HG02763 (cell line): ENCODE measurements at regions not wholly inside any gene's neighbourhood (a gene's known extent, or its start where the extent isn't known, plus 50 kb on each side); places are given as distances from the start of the nearest gene placed in this dataset.

Experiments used
- ATAC-seq: cut with Tn5 transposase; IDR thresholded peaks from one replicate; pipeline ENCODE4 v1.9.1; 2021; ENCODE audit warnings: mild to moderate bottlenecking, moderate library complexity; ENCODE audit not compliant: unreplicated experiment

GRCh38 chr13:50513300-50513877, 330.1 kb downstream of the DLEU7 start:
- no peak for ATAC-seq

GRCh38 chr13:50514249-50514648, 329.2 kb downstream of the DLEU7 start:
- ATAC-seq = no peak

DNA sequence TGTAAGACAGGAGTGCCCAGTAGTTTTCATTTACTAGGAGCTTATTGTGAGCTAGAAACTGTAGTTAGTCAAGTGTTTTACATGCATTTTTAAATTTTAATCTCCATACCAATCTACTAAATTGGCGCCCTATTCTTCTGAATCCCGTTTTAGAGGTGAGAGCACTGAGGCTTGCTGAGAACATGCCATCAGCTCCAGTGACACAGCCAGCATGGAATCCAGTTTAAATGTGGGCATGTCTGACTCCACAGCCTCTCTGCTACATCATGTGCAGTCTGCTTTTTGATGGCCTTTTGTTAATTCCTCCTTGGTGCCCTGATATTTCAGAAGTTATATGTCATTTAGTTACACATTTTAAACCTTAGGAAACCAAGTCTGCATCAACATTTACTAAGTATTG, 325.4 kb downstream of the DLEU7 start:
- no peak for ATAC-seq

- no peak for ATAC-seq
These were observed 324.7 kb downstream of the DLEU7 start for GRCh38 chr13:50518781-50519201.

DNA sequence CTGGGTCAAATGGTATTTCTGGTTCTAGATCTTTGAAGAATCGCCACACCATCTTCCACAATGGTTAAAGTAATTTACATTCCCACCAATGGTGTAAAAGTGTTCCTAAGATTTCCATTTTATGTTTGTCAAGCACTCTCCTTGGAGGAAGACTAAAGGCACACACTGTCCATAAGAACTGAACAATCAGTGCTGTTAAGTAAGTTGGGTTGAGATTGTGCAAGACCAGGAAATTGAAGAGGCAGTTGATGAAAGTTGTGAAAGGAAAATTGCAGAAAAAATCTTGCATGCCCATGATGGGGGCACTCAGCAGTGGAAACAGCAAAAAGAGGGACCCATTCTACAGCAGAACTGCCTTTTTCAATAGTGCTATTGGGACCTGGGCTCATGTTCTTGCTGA, 323.6 kb downstream of the DLEU7 start:
- no peak for ATAC-seq

DNA sequence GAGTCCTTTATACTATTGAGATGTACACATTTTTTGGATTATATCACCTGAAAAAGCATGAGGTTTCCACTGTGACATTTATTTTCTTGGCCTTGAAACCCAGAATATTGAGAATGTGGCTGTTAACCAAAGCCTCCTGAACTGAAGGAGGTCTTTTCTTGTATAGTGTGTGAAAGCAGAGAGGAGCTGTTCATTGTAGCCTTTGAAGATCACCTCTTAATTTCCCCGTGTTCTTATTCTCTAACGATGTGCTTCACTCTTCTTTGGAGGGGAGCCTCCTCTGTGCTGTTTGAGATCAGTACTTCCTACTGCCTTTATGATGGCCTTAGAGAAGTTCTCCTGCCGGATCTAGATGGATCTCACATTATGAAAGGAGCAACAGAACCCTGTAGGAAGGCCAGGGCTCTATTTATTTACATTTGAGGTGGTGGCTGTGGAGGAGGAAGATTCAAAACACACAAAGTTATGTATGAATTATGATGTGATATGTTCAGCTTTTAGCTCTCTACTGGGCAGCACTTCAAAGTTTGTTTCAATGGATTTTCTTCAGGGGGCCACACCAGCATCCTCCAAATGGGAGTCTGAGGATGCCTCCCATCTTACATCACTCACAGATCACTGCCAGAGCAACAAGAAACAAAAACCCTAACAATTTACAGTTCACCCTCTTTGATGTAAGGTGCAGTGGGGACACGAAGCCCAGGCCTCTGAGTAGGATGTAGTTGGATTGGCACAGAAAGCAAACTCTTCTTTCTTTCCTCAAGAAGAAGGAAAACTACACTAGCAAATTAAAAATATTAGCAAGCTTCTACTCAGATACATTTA, 322.3 kb downstream of the DLEU7 start:
- ATAC-seq = no peak

GRCh38 chr13:50521831-50522149, 321.7 kb downstream of the DLEU7 start:
- no peak for ATAC-seq

DNA sequence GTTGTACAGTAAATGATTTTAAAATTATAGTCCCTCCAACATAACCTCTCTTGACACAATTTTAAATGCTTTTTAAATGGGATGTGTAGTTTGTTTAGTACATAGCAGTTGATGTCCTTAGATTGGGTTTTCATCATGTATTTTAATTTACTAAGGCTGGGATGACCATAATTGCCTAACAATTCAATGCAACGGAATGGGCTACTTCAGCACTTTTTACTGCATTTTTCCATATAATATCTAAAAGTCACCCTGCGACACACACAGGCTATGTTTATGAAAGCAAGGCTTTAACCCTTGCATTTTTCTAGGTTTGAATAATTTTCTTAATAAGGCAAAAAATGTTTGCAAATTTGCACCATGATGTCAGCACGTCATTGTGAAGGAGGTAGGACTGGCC, 321.0 kb downstream of the DLEU7 start:
- ATAC-seq = no peak

- ATAC-seq = no peak
These were observed 320.2 kb downstream of the DLEU7 start for GRCh38 chr13:50523307-50523706.

DNA sequence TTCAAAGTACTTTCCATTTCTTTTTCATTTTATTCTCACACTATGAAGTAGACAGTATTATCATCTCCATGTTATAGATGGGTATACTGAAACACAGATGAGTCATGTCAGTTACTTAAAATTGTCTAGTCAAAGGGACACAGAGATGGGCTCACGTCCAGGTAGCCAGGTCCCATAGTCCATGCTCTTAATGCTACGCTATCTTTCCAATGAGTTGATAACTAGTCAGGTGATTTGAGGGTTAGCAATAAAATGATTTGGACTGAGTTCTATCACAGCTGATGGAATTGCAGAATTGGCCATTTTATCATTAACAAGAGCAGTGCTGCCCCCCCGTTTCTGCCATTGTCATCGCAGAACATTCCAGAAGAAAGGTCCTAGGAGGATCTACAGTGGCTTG, 318.9 kb downstream of the DLEU7 start:
- no peak for ATAC-seq

GRCh38 chr13:50526661-50527071, 316.8 kb downstream of the DLEU7 start:
- ATAC-seq = no peak

- no peak for ATAC-seq
These were observed 316.3 kb downstream of the DLEU7 start for GRCh38 chr13:50527188-50527587.

DNA sequence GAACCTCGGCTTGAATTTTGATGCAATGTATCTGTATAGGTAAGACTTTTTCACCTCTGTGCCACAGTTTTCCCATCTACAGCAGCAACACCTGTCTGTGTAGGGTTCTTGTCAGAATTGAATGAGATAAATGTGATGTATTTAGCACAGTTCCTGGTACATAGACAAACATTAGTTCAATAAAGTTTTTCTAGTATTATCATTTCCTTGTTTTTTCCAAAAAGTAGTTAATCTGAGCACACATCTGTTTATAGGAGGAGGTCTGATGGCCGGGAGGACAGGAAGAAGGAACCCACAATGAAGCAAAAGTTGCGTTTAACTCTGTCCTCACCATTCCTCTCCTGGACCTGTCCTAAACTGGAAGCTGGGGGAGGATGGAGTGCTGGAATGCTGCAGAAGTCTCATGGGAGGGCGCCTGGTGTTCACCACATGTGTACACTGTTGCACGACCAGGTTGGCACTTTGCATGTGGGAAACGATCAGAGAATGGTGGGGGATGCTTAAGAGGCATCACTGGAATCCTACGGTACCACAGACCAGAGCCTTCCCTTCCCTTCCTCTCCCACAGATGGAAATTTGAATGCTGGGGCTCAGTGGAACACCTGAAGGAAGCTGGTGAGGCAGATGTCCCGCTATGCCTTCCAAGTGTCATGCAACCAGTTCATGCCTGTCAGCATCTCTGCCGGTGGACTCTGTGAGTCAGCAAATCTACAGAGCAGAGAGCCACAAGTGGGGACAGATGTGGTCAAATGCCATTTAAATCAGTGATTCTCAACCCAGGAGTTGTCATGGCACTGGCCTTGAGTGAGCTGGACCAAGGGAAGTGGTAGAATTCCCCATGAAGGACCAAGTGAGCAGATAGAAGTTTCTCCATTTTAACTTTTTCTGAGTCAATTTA, 315.6 kb downstream of the DLEU7 start:
- no peak for ATAC-seq

GRCh38 chr13:50529154-50529882, 314.2 kb downstream of the DLEU7 start:
- ATAC-seq = no peak

DNA sequence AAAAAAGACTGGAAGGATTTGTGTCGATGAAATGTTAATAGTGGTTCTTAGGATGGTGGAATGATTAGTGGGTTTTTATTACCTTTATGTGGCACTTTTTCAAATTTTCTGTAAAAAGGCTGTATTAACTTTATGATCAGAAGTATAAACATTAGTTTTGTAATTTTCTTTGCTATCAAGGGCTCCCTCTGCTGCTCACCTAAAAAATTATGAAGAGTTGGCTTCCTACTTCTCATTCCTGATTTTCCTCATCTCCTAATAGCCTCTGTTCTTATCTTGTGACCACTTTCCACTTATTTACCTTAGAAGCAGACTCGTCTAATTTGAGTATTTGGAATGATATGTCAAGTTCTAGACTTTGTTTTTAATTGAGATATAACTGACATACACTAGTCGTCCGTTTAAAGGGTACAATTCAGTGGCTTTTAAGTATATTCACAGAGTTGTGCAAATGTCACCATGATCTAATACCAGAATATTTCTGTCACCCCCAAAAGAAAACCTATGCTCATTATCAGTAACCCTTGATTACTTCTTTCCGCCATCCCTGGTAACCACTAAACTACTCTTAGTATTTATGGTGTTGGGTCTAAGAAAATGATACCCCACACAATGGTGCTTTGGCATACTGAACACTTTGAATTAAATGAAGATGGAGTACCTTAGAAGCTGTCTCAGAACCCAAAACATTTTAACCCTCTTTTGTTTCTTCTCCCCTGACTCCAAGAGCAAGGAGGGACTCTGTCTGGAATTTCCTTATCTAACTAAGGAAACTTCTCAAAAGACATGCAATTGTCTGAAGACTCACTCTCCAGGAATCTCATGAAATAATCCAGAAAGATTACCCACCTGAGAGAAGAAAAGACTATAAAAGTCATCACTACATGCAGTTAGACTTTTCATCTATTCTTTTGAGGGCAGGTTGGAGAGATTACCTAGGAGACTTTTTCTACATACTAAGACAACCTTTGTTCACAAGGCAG, 311.3 kb downstream of the DLEU7 start:
- no peak for ATAC-seq

- no peak for ATAC-seq
These were observed 308.4 kb downstream of the DLEU7 start for GRCh38 chr13:50535050-50535449.

- ATAC-seq = no peak
These were observed 306.5 kb downstream of the DLEU7 start for GRCh38 chr13:50537029-50537428.

- no peak for ATAC-seq
These were observed 303.5 kb downstream of the DLEU7 start for GRCh38 chr13:50539791-50540530.

DNA sequence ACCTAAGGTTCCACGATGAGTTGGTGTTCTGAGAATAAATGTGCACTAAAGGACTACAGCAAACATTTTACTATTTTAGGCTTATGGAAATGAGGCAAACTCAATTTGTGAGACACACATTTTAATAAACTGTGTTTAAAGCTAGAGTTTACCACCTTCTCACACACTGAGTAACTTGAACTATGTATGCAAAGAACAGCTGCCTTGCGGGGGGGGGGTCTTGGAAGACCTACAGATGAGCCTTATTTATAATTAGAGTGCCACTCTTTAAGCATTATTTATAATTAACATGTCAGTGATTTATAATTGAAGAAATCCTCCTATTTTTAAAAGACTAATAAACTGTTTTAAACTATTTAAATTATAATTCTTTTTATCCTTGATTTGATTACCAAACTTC, 300.4 kb downstream of the DLEU7 start:
- no peak for ATAC-seq
